ENCODE measurements at regions not wholly inside any gene's neighbourhood (a gene's known extent, or its start where the extent isn't known, plus 50 kb on each side); places are given as distances from the start of the nearest gene placed in this dataset.
A peak's percentile ranks its signal among the peaks of the same experiment; 100 is the strongest.
"Not testable (repeated sequence)": the region's sequence is repeated elsewhere in the genome, so short reads cannot be mapped to it uniquely, and the experiment has no call there.

DNA sequence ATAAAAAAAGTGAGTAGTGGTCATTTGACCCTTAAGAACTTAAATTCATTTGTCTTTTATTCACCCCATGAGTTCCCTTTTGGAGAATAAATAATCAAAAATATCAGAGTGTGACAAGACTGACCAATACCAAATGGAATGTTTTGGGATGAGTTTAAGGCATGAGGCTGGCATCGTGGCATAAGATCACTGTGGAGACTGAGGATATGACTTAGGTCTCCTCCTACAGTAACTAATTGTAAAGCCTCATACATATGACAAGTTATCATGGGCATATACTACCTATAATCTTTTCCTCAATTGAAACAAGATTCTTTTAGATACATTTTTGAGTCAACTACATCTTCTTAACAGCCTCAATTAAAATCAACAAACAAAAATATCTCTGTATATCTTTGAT, 782.0 kb downstream of the SLITRK1 start:
- DNase-seq (ENCODE audit: low read depth), result no peak
- Histone ChIP-seq H3K36me3 (ENCODE audit: control insufficient read depth, insufficient read depth, low read length, severe bottlenecking) (no peaks in the 10 kb centered on the region), H3K9ac (ENCODE audit: low read length) (no peak overlapping the region), H3K4me3 (ENCODE audit: low read length) (no peak overlapping the region), H3K27me3 (replicated peaks; ENCODE audit: control insufficient read depth, insufficient read depth, low read length) (no peaks in the 10 kb centered on the region), H3K4me1 (ENCODE audit: control insufficient read depth, insufficient read depth, low read length) (peaks cover 2% of the 10 kb centered on the region), H3K9me3 (ENCODE audit: control insufficient read depth, low read length) (no peaks in the 10 kb centered on the region)

DNA sequence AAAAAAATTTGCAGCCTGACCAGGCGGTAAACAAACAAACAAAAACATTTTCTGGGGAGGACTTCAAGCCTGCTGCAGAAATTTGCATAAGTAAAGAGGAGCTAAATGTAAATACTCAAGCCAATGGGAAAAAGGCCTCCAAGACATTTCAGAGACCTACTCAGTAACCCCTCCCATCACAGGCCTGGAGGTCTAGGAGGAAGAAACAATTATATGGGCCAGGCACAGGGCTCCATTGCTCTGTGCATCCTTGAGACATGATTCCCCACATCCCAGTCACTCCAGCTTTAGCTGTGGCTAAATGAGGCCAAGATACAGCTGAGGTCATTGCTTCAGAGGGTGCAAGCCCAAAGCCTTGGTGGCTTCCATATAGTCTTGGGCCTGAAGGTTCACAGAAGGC, 793.4 kb downstream of the SLITRK1 start:
- Histone ChIP-seq H3K27me3 (replicated peaks; ENCODE audit: control insufficient read depth, insufficient read depth, low read length) (no peaks in the 10 kb centered on the region), H3K9ac (ENCODE audit: low read length) (no peak overlapping the region), H3K4me3 (ENCODE audit: low read length) (no peak overlapping the region), H3K9me3 (ENCODE audit: control insufficient read depth, low read length) (no peaks in the 10 kb centered on the region), H3K36me3 (ENCODE audit: control insufficient read depth, insufficient read depth, low read length, severe bottlenecking) (no peaks in the 10 kb centered on the region), H3K4me1 (ENCODE audit: control insufficient read depth, insufficient read depth, low read length) (peaks cover 26% of the 10 kb centered on the region)
- no peak for DNase-seq (ENCODE audit: low read depth)

DNA sequence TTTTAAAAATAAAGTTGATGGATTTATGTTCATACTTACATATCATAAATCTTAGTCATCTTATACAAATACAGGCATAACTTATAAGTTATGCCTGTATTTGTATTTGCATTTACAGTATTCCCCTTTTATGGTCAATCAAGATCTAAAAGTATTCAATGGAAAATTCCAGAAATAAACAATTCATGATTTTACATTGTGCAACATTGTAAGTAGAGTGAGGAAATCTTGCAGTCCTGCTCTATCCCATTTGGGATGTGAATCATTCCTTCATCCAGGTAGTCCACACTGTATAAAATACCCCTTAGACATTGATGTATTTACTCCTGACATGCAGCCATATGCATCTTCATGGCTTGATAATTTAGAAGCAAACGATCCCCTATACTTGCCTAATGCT, 795.3 kb downstream of the SLITRK1 start:
- Histone ChIP-seq H3K36me3 (ENCODE audit: control insufficient read depth, insufficient read depth, low read length, severe bottlenecking) (no peaks in the 10 kb centered on the region), H3K9ac (ENCODE audit: low read length) (no peak overlapping the region), H3K4me3 (ENCODE audit: low read length) (no peak overlapping the region), H3K4me1 (ENCODE audit: control insufficient read depth, insufficient read depth, low read length) (peaks cover 26% of the 10 kb centered on the region), H3K9me3 (ENCODE audit: control insufficient read depth, low read length) (no peaks in the 10 kb centered on the region), H3K27me3 (replicated peaks; ENCODE audit: control insufficient read depth, insufficient read depth, low read length) (no peaks in the 10 kb centered on the region)
- DNase-seq (ENCODE audit: low read depth), result peak; percentile 32

DNA sequence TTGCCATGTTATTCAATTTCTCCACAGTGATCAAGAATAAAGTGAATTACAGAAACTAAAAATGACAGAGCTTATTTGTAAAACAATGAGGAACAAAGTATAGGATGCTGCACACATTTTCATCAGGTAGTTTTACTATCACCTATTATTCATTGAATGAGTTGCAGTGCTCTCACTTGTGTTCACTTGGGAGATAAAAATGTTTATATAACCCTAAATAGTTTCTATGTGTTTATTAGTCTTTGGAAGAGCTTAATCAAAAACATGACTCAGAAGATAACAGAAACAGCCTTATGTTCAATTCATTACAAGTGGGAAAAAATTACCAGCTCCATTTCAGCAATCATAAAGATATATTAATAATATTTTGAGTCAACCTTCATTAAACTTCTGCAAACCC, 796.2 kb downstream of the SLITRK1 start:
- Histone ChIP-seq H3K4me3 (ENCODE audit: low read length) (no peak overlapping the region), H3K9ac (ENCODE audit: low read length) (peak overlapping the region; percentile 52), H3K4me1 (ENCODE audit: control insufficient read depth, insufficient read depth, low read length) (peaks cover 26% of the 10 kb centered on the region), H3K27me3 (replicated peaks; ENCODE audit: control insufficient read depth, insufficient read depth, low read length) (no peaks in the 10 kb centered on the region), H3K36me3 (ENCODE audit: control insufficient read depth, insufficient read depth, low read length, severe bottlenecking) (no peaks in the 10 kb centered on the region), H3K9me3 (ENCODE audit: control insufficient read depth, low read length) (no peaks in the 10 kb centered on the region)
- DNase-seq (ENCODE audit: low read depth), result no peak

DNA sequence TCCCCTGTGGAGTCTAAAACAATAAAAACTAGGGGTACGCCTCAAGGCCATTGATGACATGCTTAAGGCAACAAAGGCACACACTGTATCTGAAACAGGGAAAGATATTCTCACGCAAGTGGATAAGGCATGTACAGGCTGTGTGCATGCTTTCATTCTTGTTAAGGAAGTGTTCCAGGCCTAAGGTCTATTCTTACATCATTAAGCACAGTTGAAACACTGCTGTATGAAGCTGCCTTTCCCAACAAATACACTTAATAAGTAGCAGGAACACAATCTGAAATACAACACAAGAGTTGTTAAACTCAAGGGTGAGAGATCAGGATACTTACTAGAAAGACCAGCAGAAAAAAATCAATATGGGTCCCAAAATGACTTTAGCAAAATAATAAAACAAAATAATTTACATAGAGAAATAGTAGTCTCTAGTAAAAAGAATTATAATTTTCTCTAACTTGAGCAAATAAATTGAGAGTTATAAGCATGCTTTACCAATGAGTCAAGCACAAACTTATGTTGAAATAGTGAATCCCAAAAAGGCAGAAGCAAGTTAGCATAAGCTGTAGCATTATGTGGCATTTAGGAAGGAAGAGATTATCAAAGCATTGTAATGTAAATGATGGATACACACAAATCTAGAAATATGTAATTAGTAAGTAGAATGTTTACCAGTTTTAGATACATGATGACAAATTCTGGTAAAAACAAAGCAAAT, 796.9 kb downstream of the SLITRK1 start:
- DNase-seq (ENCODE audit: low read depth), result peak; percentile 76
- no peak overlapping the region for H3K4me3 ChIP-seq (ENCODE audit: low read length)
- no peaks in the 10 kb centered on the region for H3K27me3 ChIP-seq (replicated peaks; ENCODE audit: control insufficient read depth, insufficient read depth, low read length)
- H3K4me1 ChIP-seq (ENCODE audit: control insufficient read depth, insufficient read depth, low read length), result peaks cover 26% of the 10 kb centered on the region
- H3K9ac ChIP-seq (ENCODE audit: low read length), result peak overlapping the region; percentile 52
- no peaks in the 10 kb centered on the region for H3K9me3 ChIP-seq (ENCODE audit: control insufficient read depth, low read length)
- H3K36me3 ChIP-seq (ENCODE audit: control insufficient read depth, insufficient read depth, low read length, severe bottlenecking), result no peaks in the 10 kb centered on the region

DNA sequence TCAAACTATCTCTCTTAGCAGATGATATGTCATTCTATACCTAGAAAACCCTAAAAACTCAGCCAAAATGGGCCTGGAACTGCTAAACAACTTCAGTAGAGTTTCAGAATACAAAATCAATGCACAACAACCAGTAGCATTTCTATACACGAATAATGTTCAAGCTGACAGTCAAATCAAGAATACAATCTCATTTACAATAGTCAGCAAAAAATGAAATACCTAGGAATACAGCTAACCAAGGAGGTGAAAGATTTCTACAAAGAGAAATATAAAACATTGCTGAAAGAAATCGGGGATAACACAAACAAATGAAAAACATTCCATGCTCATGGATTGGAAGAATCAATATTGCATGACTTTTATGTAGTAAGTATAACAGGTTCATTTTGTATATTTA, 804.8 kb downstream of the SLITRK1 start:
- no peak overlapping the region for H3K4me3 ChIP-seq (ENCODE audit: low read length)
- no peaks in the 10 kb centered on the region for H3K36me3 ChIP-seq (ENCODE audit: control insufficient read depth, insufficient read depth, low read length, severe bottlenecking)
- no peak overlapping the region for H3K9ac ChIP-seq (ENCODE audit: low read length)
- DNase-seq (ENCODE audit: low read depth), result no peak
- peaks cover 22% of the 10 kb centered on the region for H3K4me1 ChIP-seq (ENCODE audit: control insufficient read depth, insufficient read depth, low read length)
- peaks cover 3% of the 10 kb centered on the region for H3K9me3 ChIP-seq (ENCODE audit: control insufficient read depth, low read length)
- no peaks in the 10 kb centered on the region for H3K27me3 ChIP-seq (replicated peaks; ENCODE audit: control insufficient read depth, insufficient read depth, low read length)

DNA sequence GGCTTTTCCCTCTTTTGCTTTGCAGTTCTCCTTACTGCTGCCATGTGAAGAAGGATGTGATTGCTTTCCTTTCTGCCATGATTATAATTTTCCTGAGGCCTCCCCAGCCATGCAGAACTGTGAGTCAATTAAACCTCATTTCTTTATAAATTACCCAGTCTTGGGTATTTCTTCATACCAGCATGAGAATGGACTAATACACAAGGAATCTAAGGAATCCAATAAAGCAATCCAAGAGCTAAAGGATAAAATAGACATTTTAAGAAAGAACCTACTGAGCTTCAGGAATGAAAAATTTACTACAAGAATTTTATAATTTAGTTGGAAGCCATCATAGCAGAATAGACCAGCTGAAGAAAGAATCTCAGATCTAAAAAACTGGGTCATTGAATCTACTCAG, 808.3 kb downstream of the SLITRK1 start:
- H3K9ac ChIP-seq (ENCODE audit: low read length), result peak overlapping the region; percentile 75
- H3K4me3 ChIP-seq (ENCODE audit: low read length); H3K9me3 ChIP-seq (ENCODE audit: control insufficient read depth, low read length); H3K27me3 ChIP-seq (replicated peaks; ENCODE audit: control insufficient read depth, insufficient read depth, low read length); H3K36me3 ChIP-seq (ENCODE audit: control insufficient read depth, insufficient read depth, low read length, severe bottlenecking): not testable (repeated sequence)
- DNase-seq (ENCODE audit: low read depth), result peak; percentile 52
- peaks cover 33% of the 10 kb centered on the region for H3K4me1 ChIP-seq (ENCODE audit: control insufficient read depth, insufficient read depth, low read length)

DNA sequence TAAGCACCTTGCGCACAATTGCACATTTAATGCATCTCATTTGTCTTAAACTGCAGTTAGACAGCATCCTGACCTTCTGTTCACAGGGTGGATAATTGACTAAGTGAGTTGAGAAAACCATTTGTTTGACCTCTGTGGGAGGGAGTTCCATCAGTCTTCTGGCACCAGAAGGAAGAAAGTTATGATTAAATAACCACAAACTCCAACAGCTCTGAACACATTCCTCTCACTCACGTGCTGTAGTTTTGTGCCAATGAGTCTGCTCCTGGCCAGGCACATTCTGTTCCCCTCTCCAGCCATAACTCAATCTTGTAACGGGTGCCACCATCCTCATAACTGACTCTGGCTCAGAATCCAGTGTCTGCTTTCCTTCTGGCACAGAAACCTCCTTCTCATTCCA, 817.2 kb downstream of the SLITRK1 start:
- Histone ChIP-seq H3K9ac (ENCODE audit: low read length) (peak overlapping the region; percentile 75), H3K4me3 (ENCODE audit: low read length) (no peak overlapping the region), H3K4me1 (ENCODE audit: control insufficient read depth, insufficient read depth, low read length) (peaks cover 43% of the 10 kb centered on the region), H3K36me3 (ENCODE audit: control insufficient read depth, insufficient read depth, low read length, severe bottlenecking) (no peaks in the 10 kb centered on the region), H3K9me3 (ENCODE audit: control insufficient read depth, low read length) (no peaks in the 10 kb centered on the region), H3K27me3 (replicated peaks; ENCODE audit: control insufficient read depth, insufficient read depth, low read length) (no peaks in the 10 kb centered on the region)
- peak; percentile 88 for DNase-seq (ENCODE audit: low read depth)

DNA sequence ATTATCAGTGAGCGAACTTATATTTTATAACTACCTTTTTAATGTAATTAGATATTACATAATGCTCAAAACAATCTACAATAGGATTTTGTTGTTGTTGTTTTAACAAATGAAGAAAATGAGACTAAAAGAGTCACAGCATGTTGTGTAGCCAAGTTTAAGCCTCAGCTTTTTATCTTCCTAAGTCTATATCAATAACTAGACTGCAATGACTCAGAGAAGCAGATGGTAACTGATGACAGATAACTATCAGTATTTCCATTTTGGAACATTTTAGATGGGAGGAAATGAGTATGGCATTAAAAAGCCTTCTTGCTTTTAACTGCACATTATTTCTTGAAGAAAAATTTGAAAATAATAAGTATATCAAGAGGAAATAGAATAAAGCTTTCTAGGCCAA, 825.2 kb downstream of the SLITRK1 start:
- peak; percentile 31 for DNase-seq (ENCODE audit: low read depth)
- Histone ChIP-seq H3K36me3 (ENCODE audit: control insufficient read depth, insufficient read depth, low read length, severe bottlenecking) (no peaks in the 10 kb centered on the region), H3K27me3 (replicated peaks; ENCODE audit: control insufficient read depth, insufficient read depth, low read length) (no peaks in the 10 kb centered on the region), H3K9me3 (ENCODE audit: control insufficient read depth, low read length) (no peaks in the 10 kb centered on the region), H3K4me1 (ENCODE audit: control insufficient read depth, insufficient read depth, low read length) (peaks cover 31% of the 10 kb centered on the region), H3K9ac (ENCODE audit: low read length) (peak overlapping the region; percentile 73), H3K4me3 (ENCODE audit: low read length) (peak overlapping the region; percentile 11)

DNA sequence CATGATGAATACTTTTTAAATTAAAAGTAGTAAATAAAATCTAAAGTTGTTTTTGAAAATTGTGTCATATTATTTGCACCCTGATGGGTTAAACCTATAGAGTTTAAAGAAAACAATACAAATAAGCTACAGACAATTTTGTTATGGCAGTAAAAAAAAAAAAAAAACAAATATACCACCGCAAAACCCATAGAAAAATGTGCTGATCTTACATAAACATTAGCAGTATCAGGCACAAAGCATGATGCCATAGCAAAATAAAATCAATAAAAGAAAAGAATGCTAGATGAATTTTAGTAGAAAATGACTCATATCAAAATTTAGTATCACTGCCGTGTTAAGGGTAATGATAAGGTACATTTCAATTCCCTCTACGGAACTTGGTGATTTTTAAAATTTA, 826.0 kb downstream of the SLITRK1 start:
- Histone ChIP-seq H3K27me3 (replicated peaks; ENCODE audit: control insufficient read depth, insufficient read depth, low read length) (no peaks in the 10 kb centered on the region), H3K9me3 (ENCODE audit: control insufficient read depth, low read length) (no peaks in the 10 kb centered on the region), H3K36me3 (ENCODE audit: control insufficient read depth, insufficient read depth, low read length, severe bottlenecking) (no peaks in the 10 kb centered on the region), H3K4me3 (ENCODE audit: low read length) (no peak overlapping the region), H3K4me1 (ENCODE audit: control insufficient read depth, insufficient read depth, low read length) (peaks cover 24% of the 10 kb centered on the region), H3K9ac (ENCODE audit: low read length) (no peak overlapping the region)
- DNase-seq (ENCODE audit: low read depth), result no peak

DNA sequence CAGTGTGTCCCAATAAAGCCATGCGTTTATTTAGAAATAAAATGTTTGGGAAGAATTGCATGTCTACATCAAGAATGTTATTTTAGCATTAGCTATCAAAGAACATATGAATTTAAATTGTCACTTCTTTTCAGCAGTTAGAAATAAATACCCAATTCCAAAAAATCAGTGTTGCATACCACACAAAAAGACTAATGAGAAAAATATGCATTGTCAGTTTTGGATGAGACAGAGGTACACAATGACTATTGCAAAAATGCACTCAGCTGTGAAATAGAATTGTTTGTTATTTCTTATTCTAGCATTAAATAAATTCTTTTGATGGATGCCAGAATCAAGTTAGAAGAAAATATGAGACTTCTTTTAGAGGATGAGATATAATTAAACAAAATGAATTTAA, 833.9 kb downstream of the SLITRK1 start:
- H3K36me3 ChIP-seq (ENCODE audit: control insufficient read depth, insufficient read depth, low read length, severe bottlenecking), result no peaks in the 10 kb centered on the region
- peaks cover 19% of the 10 kb centered on the region for H3K4me1 ChIP-seq (ENCODE audit: control insufficient read depth, insufficient read depth, low read length)
- no peaks in the 10 kb centered on the region for H3K9me3 ChIP-seq (ENCODE audit: control insufficient read depth, low read length)
- H3K9ac ChIP-seq (ENCODE audit: low read length), result peak overlapping the region; percentile 70
- peak; percentile 77 for DNase-seq (ENCODE audit: low read depth)
- H3K27me3 ChIP-seq (replicated peaks; ENCODE audit: control insufficient read depth, insufficient read depth, low read length), result no peaks in the 10 kb centered on the region
- H3K4me3 ChIP-seq (ENCODE audit: low read length), result no peak overlapping the region
